ENCODE measurements at regions not wholly inside any gene's neighbourhood (a gene's known extent, or its start where the extent isn't known, plus 50 kb on each side); places are given as distances from the start of the nearest gene placed in this dataset.

- no peak overlapping the region for H3K27ac ChIP-seq
- TF ChIP-seq ZFX (IDR thresholded peaks at IDR 0.05) = no peak
- TF ChIP-seq, protein P1, sequence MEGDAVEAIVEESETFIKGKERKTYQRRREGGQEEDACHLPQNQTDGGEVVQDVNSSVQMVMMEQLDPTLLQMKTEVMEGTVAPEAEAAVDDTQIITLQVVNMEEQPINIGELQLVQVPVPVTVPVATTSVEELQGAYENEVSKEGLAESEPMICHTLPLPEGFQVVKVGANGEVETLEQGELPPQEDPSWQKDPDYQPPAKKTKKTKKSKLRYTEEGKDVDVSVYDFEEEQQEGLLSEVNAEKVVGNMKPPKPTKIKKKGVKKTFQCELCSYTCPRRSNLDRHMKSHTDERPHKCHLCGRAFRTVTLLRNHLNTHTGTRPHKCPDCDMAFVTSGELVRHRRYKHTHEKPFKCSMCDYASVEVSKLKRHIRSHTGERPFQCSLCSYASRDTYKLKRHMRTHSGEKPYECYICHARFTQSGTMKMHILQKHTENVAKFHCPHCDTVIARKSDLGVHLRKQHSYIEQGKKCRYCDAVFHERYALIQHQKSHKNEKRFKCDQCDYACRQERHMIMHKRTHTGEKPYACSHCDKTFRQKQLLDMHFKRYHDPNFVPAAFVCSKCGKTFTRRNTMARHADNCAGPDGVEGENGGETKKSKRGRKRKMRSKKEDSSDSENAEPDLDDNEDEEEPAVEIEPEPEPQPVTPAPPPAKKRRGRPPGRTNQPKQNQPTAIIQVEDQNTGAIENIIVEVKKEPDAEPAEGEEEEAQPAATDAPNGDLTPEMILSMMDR (conservative IDR thresholded peaks at IDR 0.05) = no peak
These were observed 50.6 kb upstream of the YWHAQ start for GRCh38 chr2:9681427-9681817.

- H3K27ac ChIP-seq = no peak overlapping the region
- no peak for TF ChIP-seq ZFX (IDR thresholded peaks at IDR 0.05)
- TF ChIP-seq, protein P1 (conservative IDR thresholded peaks at IDR 0.05) = no peak
These were observed 54.8 kb upstream of the YWHAQ start for GRCh38 chr2:9685637-9686036.

DNA sequence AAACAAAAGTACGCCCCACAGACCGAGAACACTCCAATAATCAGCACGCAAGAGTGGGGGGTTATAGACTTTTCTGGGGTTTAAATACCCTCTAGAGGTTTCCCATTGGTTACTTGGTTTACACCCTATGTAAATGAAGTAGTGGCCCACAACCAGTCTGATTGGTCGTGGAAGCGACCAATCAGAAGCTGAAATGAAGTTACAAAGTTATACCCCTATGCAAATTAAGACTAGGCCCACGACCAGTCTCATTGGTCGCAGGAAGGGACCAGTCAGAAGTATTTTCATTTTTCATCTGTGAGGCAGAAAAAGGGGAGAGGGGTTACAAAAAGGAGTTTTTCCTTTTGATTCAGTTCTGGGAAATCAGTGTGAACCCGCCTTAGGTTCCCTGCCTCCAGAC, 55.3 kb upstream of the YWHAQ start:
- TF ChIP-seq, protein P1 (conservative IDR thresholded peaks at IDR 0.05) = no peak
- TF ChIP-seq ZFX (IDR thresholded peaks at IDR 0.05) = no peak

DNA sequence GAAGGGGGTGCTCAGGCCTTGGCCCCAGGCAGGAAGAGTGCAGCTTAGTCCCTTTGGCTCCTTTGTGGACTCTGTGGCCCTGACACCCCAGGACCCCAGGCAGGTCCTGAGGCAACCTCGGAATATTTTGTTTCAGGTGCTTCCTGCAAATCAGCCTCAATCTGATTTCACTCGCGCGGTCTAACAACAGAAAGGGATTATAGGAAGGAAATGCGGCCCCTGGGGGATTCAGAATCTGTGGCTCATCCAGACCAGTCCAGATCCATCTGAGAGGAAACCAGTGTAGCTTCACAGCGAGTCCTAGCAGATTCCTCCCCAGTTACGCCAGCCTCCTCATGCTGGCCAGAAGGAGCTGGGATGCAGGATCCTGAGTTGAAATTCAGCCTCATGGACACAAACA, 59.5 kb upstream of the YWHAQ start:
- TF ChIP-seq, protein P1 (conservative IDR thresholded peaks at IDR 0.05) = no peak
- no peak for TF ChIP-seq ZFX (IDR thresholded peaks at IDR 0.05)
- H3K27ac ChIP-seq = no peak overlapping the region

More for the DNA sequence above, 55.3 kb upstream of the YWHAQ start:
- H3K27ac ChIP-seq = no peak overlapping the region

DNA sequence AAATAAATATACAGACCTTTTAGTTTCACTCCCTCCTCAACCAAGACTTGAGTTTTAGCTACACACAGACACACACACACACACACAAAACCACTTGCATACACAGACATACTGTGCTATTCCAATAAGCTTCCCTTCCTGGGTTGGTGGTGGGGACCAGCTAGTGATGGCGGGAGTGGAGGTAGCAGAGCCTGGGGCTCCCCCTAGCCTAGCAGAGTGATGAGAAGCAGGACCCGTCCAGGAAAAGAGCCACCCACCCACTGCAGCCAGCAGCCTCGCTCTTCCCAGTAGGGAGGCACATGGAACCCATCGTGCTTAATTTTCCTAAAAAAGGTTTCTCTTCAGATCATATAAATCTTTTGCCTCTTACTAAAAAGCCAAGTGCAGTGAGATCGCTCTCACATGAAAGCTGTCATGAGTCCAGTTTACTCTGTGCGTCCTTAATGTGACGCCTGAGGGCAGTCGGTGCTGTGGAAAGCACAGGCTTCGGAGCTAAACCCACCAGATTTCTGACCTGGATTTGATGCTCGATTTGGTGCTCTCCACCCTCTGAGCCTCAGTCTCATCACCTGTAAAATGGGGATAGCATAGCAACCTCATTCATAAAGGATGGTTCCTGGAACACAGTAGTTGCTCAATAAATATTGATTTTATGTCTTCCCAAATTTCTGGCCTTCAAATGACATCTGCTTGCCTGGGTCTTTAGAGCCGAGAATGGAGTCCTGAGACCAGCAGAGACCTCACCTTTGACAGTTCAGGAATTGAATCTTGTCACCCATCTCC, 60.1 kb upstream of the YWHAQ start:
- TF ChIP-seq, protein P1 (conservative IDR thresholded peaks at IDR 0.05) = no peak
- TF ChIP-seq ZFX (IDR thresholded peaks at IDR 0.05) = no peak
- no peak overlapping the region for H3K27ac ChIP-seq

- no peak overlapping the region for H3K27ac ChIP-seq
- TF ChIP-seq, protein P1 (conservative IDR thresholded peaks at IDR 0.05) = no peak
- TF ChIP-seq ZFX (IDR thresholded peaks at IDR 0.05) = no peak
These were observed 61.8 kb upstream of the YWHAQ start for GRCh38 chr2:9692456-9693195.

DNA sequence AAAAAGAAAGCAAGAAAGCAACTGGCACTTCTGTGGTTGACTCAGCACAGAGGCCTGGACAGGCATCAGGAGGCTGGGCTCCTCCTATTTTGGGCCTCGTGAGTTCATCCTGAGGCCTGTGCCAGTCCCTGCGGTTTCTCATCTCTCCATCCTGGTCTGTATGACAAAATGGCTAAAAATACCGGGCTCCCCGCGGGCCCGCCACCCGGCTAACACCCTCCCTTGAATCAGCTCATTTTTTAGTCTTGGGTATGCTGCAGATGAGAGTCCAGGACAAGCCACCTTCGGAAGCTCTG, 62.3 kb upstream of the YWHAQ start:
- H3K27ac ChIP-seq = no peak overlapping the region

More for the DNA sequence above, 62.3 kb upstream of the YWHAQ start:
- TF ChIP-seq ZFX (IDR thresholded peaks at IDR 0.05) = no peak
- TF ChIP-seq, protein P1 (conservative IDR thresholded peaks at IDR 0.05) = no peak

All from C4-2B (cell line).